HEK293T (cell line): ENCODE measurements at regions not wholly inside any gene's neighbourhood (a gene's known extent, or its start where the extent isn't known, plus 50 kb on each side); places are given as distances from the start of the nearest gene placed in this dataset.
"Not testable (repeated sequence)": the region's sequence is repeated elsewhere in the genome, so short reads cannot be mapped to it uniquely, and the experiment has no call there.

Source experiments
- CTCF ChIA-PET: fragments of 350-600 bp; formaldehyde crosslinking; extraction: SDS; loops from one replicate; lab custom pipeline; 2021; ENCODE audit warnings: antibody characterized with exemption, inconsistent platforms; lab: Yijun Ruan, JAX
- POLR2A ChIA-PET: fragments of 350-600 bp; formaldehyde crosslinking; extraction: SDS; loops from one replicate; lab custom pipeline; 2020; ENCODE audit warnings: antibody characterized with exemption, inconsistent platforms; lab: Yijun Ruan, JAX
- DNase-seq: peaks from one replicate; pipeline ENCODE4 v3.0.0; 2012; ENCODE audit warnings: mixed read lengths; ENCODE audit errors: extremely low spot score
- ARNT ChIP-seq: fragments of 450-650 bp; IDR thresholded peaks from 2 replicates; pipeline ENCODE4 v1.6.1; 2017; ENCODE audit warnings: mild to moderate bottlenecking
- BHLHE40 ChIP-seq: fragments of 450-650 bp; IDR thresholded peaks from 2 replicates; pipeline ENCODE4 v1.6.1; 2016; ENCODE audit warnings: mild to moderate bottlenecking, moderate library complexity, borderline replicate concordance
- CTBP1 ChIP-seq: fragments of 450-650 bp; IDR thresholded peaks from 2 replicates; pipeline ENCODE4 v1.6.1; 2016; ENCODE audit warnings: borderline replicate concordance
- ELF4 ChIP-seq: fragments of 450-650 bp; IDR thresholded peaks from 2 replicates; pipeline ENCODE4 v1.6.1; 2017; ENCODE audit warnings: antibody characterized with exemption
- FOXA1 ChIP-seq: fragments of 450-650 bp; IDR thresholded peaks from 2 replicates; pipeline ENCODE4 v1.6.1; 2016; ENCODE audit warnings: mild to moderate bottlenecking
- FOXK2 ChIP-seq: fragments of 450-650 bp; IDR thresholded peaks from 2 replicates; pipeline ENCODE4 v1.6.1; 2016; ENCODE audit warnings: mild to moderate bottlenecking
- FOXM1 ChIP-seq: fragments of 450-650 bp; IDR thresholded peaks from 2 replicates; pipeline ENCODE4 v1.6.1; 2017; ENCODE audit warnings: mild to moderate bottlenecking, borderline replicate concordance
- HDGF ChIP-seq: fragments of 450-650 bp; IDR thresholded peaks from 2 replicates; pipeline ENCODE4 v1.6.1; 2017; ENCODE audit warnings: antibody characterized with exemption, borderline replicate concordance
- L3MBTL2 ChIP-seq: fragments of 450-650 bp; conservative IDR thresholded peaks from 2 replicates; pipeline ENCODE4 v1.6.1; 2016; ENCODE audit warnings: mild to moderate bottlenecking
- LEF1 ChIP-seq: fragments of 450-650 bp; IDR thresholded peaks from 2 replicates; pipeline ENCODE4 v1.6.1; 2017; ENCODE audit warnings: mild to moderate bottlenecking, borderline replicate concordance
- NFRKB ChIP-seq: fragments of 450-650 bp; IDR thresholded peaks from 2 replicates; pipeline ENCODE4 v1.6.1; 2016; ENCODE audit warnings: mild to moderate bottlenecking, moderate library complexity
- SP1 ChIP-seq: fragments of 450-650 bp; IDR thresholded peaks from 2 replicates; pipeline ENCODE4 v1.6.1; 2017
- SUZ12 ChIP-seq: fragments of 450-650 bp; IDR thresholded peaks from 2 replicates; pipeline ENCODE4 v1.6.1; 2016; ENCODE audit warnings: mild to moderate bottlenecking
- TARDBP ChIP-seq: fragments of 450-650 bp; IDR thresholded peaks from 2 replicates; pipeline ENCODE4 v1.6.1; 2016
- ZNF384 ChIP-seq: fragments of 450-650 bp; IDR thresholded peaks from 2 replicates; pipeline ENCODE4 v1.6.1; 2016
- TF ChIP-seq, protein P1 (sequence below): fragments of 450-650 bp; IDR thresholded peaks from 2 replicates; pipeline ENCODE4 v1.6.1; 2016

DNA sequence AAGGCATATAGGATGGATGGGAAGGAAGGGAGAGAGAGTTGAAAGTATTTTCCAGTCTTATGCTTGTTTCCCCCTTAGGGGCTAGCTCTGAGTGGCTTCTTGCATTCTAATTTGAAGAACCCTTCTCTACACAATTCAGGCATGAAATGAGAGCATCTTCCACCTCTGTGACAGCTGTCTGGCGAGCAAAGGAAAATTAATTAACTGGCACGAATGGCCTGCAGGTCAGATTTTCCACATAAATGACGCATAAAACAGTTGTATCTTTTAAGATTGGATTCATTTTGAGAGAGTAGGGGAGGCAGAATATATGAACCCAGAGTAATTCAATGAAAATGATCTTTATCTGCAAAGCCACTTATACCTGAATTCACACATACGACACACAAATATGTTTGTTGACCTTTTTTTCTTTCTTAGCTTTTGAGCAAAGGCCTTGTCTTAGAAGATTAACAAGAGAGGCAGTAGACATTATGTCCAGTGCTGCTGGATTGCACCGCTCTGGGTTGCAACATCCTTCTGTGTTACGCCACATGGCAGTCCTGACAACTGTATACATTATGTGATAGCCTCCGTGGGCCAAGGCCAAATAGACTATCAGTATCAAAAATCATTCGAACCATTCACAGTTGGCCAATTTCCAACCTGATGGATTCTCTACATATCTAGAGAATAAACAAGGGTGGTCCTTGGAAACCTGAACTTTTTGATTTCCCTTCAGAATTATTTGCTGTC lies 173.0 kb upstream of the GOT2 start:
- no peak for DNase-seq
- ChIA-PET CTCF (no interaction called here), POLR2A (no interaction called here)
- TF ChIP-seq ELF4, result no peak
- no peak for TF ChIP-seq SUZ12
- no peak for TF ChIP-seq LEF1
- TF ChIP-seq HDGF, result no peak
- TF ChIP-seq FOXK2, result no peak
- TF ChIP-seq ZNF384, result no peak
- TF ChIP-seq FOXA1, result no peak
- no peak for TF ChIP-seq FOXM1

GRCh38 chr16:58904291-58904690 lies 170.2 kb upstream of the GOT2 start:
- TF ChIP-seq FOXM1, result no peak
- TF ChIP-seq SUZ12, result no peak
- TF ChIP-seq, protein P1, sequence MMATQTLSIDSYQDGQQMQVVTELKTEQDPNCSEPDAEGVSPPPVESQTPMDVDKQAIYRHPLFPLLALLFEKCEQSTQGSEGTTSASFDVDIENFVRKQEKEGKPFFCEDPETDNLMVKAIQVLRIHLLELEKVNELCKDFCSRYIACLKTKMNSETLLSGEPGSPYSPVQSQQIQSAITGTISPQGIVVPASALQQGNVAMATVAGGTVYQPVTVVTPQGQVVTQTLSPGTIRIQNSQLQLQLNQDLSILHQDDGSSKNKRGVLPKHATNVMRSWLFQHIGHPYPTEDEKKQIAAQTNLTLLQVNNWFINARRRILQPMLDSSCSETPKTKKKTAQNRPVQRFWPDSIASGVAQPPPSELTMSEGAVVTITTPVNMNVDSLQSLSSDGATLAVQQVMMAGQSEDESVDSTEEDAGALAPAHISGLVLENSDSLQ, result no peak
- no peak for TF ChIP-seq HDGF
- POLR2A ChIA-PET, result no interaction called here
- DNase-seq, result no peak
- CTCF ChIA-PET, result no interaction called here

DNA sequence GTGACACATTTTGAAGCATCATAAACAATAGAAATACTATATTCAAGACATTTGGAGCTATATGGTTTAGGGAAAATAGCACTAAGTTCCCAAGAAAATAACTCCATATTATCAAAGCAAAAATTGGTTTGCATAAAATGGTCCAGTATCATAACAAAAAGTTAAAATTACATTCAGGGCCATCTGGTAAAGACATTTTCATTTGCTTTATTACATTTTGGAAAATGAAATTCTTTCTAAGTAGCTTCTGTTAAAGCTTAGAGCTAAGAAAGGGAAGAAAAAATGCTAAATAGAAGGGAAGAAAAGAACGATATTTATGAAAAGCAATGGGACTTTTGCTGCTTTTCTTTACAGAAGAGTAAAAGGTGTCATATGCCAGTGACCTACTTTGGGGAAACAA lies 155.4 kb upstream of the GOT2 start:
- no peak for DNase-seq
- ChIA-PET CTCF (no interaction called here), POLR2A (no interaction called here)
- TF ChIP-seq CTBP1 (no peak), TARDBP (no peak), NFRKB (no peak), FOXA1 (no peak)

GRCh38 chr16:58885528-58886170 lies 151.5 kb upstream of the GOT2 start:
- ChIA-PET POLR2A (no interaction called here), CTCF (no interaction called here)
- DNase-seq, result no peak
- no peak for TF ChIP-seq FOXM1
- no peak for TF ChIP-seq SP1
- no peak for TF ChIP-seq FOXA1
- TF ChIP-seq, protein P1, result no peak
- no peak for TF ChIP-seq SUZ12
- no peak for TF ChIP-seq ELF4
- TF ChIP-seq NFRKB, result no peak
- no peak for TF ChIP-seq L3MBTL2

DNA sequence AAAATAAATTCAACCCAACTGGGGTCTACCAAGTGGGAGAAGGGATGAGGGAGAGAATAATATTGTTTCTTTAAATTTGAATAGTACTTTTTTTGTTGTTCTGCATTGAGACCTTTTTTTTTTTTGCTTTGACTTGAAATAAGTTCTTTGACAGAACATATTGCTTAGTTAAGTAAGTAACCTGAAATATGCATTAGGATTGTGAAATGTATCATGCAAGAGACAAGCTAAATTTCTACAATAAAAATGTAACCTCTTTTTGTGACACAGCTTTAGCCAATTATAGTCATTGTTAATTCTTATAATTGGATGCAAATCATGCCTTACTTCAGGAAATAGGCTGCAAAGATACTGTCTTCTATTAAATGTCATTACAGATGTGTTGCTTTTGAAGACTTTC lies 150.0 kb upstream of the GOT2 start:
- DNase-seq, result no peak
- ChIA-PET POLR2A (no interaction called here), CTCF (no interaction called here)
- TF ChIP-seq LEF1 (no peak), CTBP1 (no peak)

GRCh38 chr16:58883131-58883530 lies 149.0 kb upstream of the GOT2 start:
- TF ChIP-seq TARDBP (no peak), ZNF384 (no peak)
- ChIA-PET POLR2A (no interaction called here), CTCF (no interaction called here)
- DNase-seq, result no peak

- TF ChIP-seq CTBP1 (no peak), SUZ12 (no peak), ELF4 (no peak), HDGF (no peak), SP1 (no peak), FOXM1 (no peak), LEF1 (no peak), FOXK2 (no peak), FOXA1 (no peak), ARNT (no peak), L3MBTL2 (no peak), TARDBP (no peak), ZNF384 (no peak), NFRKB (no peak), BHLHE40 (no peak)
- TF ChIP-seq, protein P1, result no peak
- no peak for DNase-seq
- ChIA-PET POLR2A (no interaction called here), CTCF (no interaction called here)
Observed at GRCh38 chr16:58882292-58882691, 148.2 kb upstream of the GOT2 start.

GRCh38 chr16:58878641-58879040 lies 144.5 kb upstream of the GOT2 start:
- POLR2A ChIA-PET, DNase-seq, CTCF ChIA-PET: not testable (repeated sequence)
